Caco-2 (cell line): ENCODE measurements at regions not wholly inside any gene's neighbourhood (a gene's known extent, or its start where the extent isn't known, plus 50 kb on each side); places are given as distances from the start of the nearest gene placed in this dataset.

ENCODE experiments used
- BruUV-seq: library from RNA; stranded (reverse); fragments of 400-500 nt; replicated peaks from 2 replicates; lab custom pipeline; 2021; lab: Mats Ljungman, UMichigan
- CTCF ChIA-PET: fragments of 300-600 bp; sonication (Branson Sonifier 250); formaldehyde crosslinking; loops from one replicate; lab custom pipeline; 2022; ENCODE audit warnings: antibody characterized with exemption; lab: Charles Lee
- POLR2A ChIA-PET: fragments of 300-600 bp; sonication (Branson Sonifier 250); formaldehyde crosslinking; loops from one replicate; lab custom pipeline; 2022; ENCODE audit warnings: antibody characterized with exemption; lab: Charles Lee
- DNase-seq, 2 experiments: peaks; one replicate each; pipeline versions ENCODE4 v3.0.0 to v3.0.0-alpha.2; 2020 to 2022
- H3K27me3 ChIP-seq: replicated peaks from 2 replicates; pipeline ENCODE4 v1.6.0; 2011; ENCODE audit warnings: low read length; ENCODE audit not compliant: control insufficient read depth, insufficient read depth
- H3K36me3 ChIP-seq: 2 replicates; pipeline ENCODE4 v1.5.1; 2011; ENCODE audit warnings: low read length; ENCODE audit not compliant: control insufficient read depth, insufficient read depth
- H3K4me1 ChIP-seq: fragments of 250-450 bp; sonication (Bioruptor Pico); 2 replicates; pipeline ENCODE4 v1.5.1; 2020; ENCODE audit warnings: mild to moderate bottlenecking
- H3K4me3 ChIP-seq: 2 replicates; pipeline ENCODE4 v1.5.1; 2011; ENCODE audit warnings: low read depth, mild to moderate bottlenecking, control low read depth, low read length
- H3K9me3 ChIP-seq: fragments of 250-450 bp; sonication (Bioruptor Pico); 2 replicates; pipeline ENCODE4 v1.5.1; 2020; ENCODE audit warnings: mild to moderate bottlenecking, moderate library complexity
- H3K27ac Mint-ChIP-seq: one replicate; pipeline ENCODE4 v1.8.0; 2022; ENCODE audit warnings: mixed read lengths; ENCODE audit not compliant: unreplicated experiment
- H3K27me3 Mint-ChIP-seq: one replicate; pipeline ENCODE4 v1.8.0; 2022; ENCODE audit warnings: mixed read lengths; ENCODE audit not compliant: insufficient read depth, unreplicated experiment
- H3K36me3 Mint-ChIP-seq: one replicate; pipeline ENCODE4 v1.8.0; 2022; ENCODE audit warnings: mild to moderate bottlenecking, mixed read lengths; ENCODE audit not compliant: insufficient read depth, unreplicated experiment
- H3K4me1 Mint-ChIP-seq: one replicate; pipeline ENCODE4 v1.8.0; 2022; ENCODE audit warnings: low read depth, mixed read lengths; ENCODE audit not compliant: unreplicated experiment
- H3K4me3 Mint-ChIP-seq: one replicate; pipeline ENCODE4 v1.8.0; 2022; ENCODE audit warnings: mild to moderate bottlenecking, moderate library complexity, mixed read lengths; ENCODE audit not compliant: unreplicated experiment
- H3K9me3 Mint-ChIP-seq: one replicate; pipeline ENCODE4 v1.8.0; 2022; ENCODE audit warnings: mixed read lengths; ENCODE audit not compliant: unreplicated experiment
- CTCF ChIP-seq, 2 experiments: fragments of 200-600 bp in 1 of 2; IDR thresholded peaks; 1 replicate in 1 of 2; 2 replicates in 1 of 2; pipeline versions ENCODE4 v1.5.1 to v1.8.0; 2011 to 2022; ENCODE audit warnings: antibody characterized with exemption in 1 of 2, control low read depth in 1 of 2, inconsistent platforms in 1 of 2, low read depth in 1 of 2, low read length in 1 of 2, mild to moderate bottlenecking in 1 of 2, moderate library complexity in 1 of 2; ENCODE audit not compliant: insufficient read depth in 1 of 2, severe bottlenecking in 1 of 2, unreplicated experiment in 1 of 2
- intact Hi-C: fragments of 100-400 bp; cut with micrococcal nuclease; formaldehyde crosslinking; loops from one replicate; pipeline ENCODE4 v1.10.0; 2022; ENCODE audit not compliant: unreplicated experiment

- Mint-ChIP-seq H3K36me3 (peaks cover 6% of the 10 kb centered on the region), H3K9me3 (peaks cover 21% of the 10 kb centered on the region), H3K4me3 (no peak overlapping the region), H3K27me3 (no peaks in the 10 kb centered on the region), H3K27ac (no peak overlapping the region), H3K4me1 (no peaks in the 10 kb centered on the region)
- intact Hi-C loops: no loop called here
- no peaks in the 10 kb centered on the region for H3K36me3 ChIP-seq
- CTCF ChIA-PET: no interaction called here
- POLR2A ChIA-PET: no interaction called here
- H3K4me1 ChIP-seq: no peaks in the 10 kb centered on the region
- no peaks in the 10 kb centered on the region for H3K27me3 ChIP-seq
- no peak for TF ChIP-seq CTCF (IDR thresholded peaks at IDR 0.05; ENCODE audit: insufficient read depth in 1 of 2, low read depth in 1 of 2, low read length in 1 of 2, severe bottlenecking in 1 of 2, unreplicated experiment in 1 of 2)
- H3K9me3 ChIP-seq: peaks cover 5% of the 10 kb centered on the region; the same call in 1 of the 2 replicates
- H3K4me3 ChIP-seq: no peak overlapping the region
- no peak for DNase-seq
- no TSS peak for BruUV-seq
Measured at GRCh38 chr4:62344915-62345314, 1144.8 kb downstream of the ADGRL3 start.

- BruUV-seq: no TSS peak
- Histone ChIP-seq H3K4me3 (no peak overlapping the region), H3K36me3 (no peaks in the 10 kb centered on the region), H3K9me3 (peaks cover 5% of the 10 kb centered on the region; the same call in 1 of the 2 replicates), H3K27me3 (no peaks in the 10 kb centered on the region), H3K4me1 (no peaks in the 10 kb centered on the region)
- H3K27ac Mint-ChIP-seq: no peak overlapping the region
- no peaks in the 10 kb centered on the region for H3K4me1 Mint-ChIP-seq
- no peaks in the 10 kb centered on the region for H3K27me3 Mint-ChIP-seq
- ChIA-PET POLR2A (no interaction called here), CTCF (no interaction called here)
- intact Hi-C loops: no loop called here
- H3K9me3 Mint-ChIP-seq: peaks cover 21% of the 10 kb centered on the region
- H3K4me3 Mint-ChIP-seq: no peak overlapping the region
- TF ChIP-seq CTCF (IDR thresholded peaks at IDR 0.05; ENCODE audit: insufficient read depth in 1 of 2, low read depth in 1 of 2, low read length in 1 of 2, severe bottlenecking in 1 of 2, unreplicated experiment in 1 of 2): no peak
- peaks cover 6% of the 10 kb centered on the region for H3K36me3 Mint-ChIP-seq
- no peak for DNase-seq
Measured at GRCh38 chr4:62344474-62344873, 1144.3 kb downstream of the ADGRL3 start.

- H3K36me3 Mint-ChIP-seq: peaks cover 6% of the 10 kb centered on the region
- no TSS peak for BruUV-seq
- H3K27me3 Mint-ChIP-seq: no peaks in the 10 kb centered on the region
- Histone ChIP-seq H3K4me3 (no peak overlapping the region), H3K4me1 (no peaks in the 10 kb centered on the region), H3K36me3 (no peaks in the 10 kb centered on the region), H3K27me3 (no peaks in the 10 kb centered on the region), H3K9me3 (peaks cover 5% of the 10 kb centered on the region; the same call in 1 of the 2 replicates)
- no peak overlapping the region for H3K4me3 Mint-ChIP-seq
- intact Hi-C loops: no loop called here
- H3K4me1 Mint-ChIP-seq: no peaks in the 10 kb centered on the region
- H3K9me3 Mint-ChIP-seq: peaks cover 21% of the 10 kb centered on the region
- POLR2A ChIA-PET: no interaction called here
- no peak overlapping the region for H3K27ac Mint-ChIP-seq
- TF ChIP-seq CTCF (IDR thresholded peaks at IDR 0.05; ENCODE audit: insufficient read depth in 1 of 2, low read depth in 1 of 2, low read length in 1 of 2, severe bottlenecking in 1 of 2, unreplicated experiment in 1 of 2): no peak
- no peak for DNase-seq
- CTCF ChIA-PET: no interaction called here
Measured at GRCh38 chr4:62342346-62342745, 1142.2 kb downstream of the ADGRL3 start.
